ENCODE measurements at regions not wholly inside any gene's neighbourhood (a gene's known extent, or its start where the extent isn't known, plus 50 kb on each side); places are given as distances from the start of the nearest gene placed in this dataset.

DNA sequence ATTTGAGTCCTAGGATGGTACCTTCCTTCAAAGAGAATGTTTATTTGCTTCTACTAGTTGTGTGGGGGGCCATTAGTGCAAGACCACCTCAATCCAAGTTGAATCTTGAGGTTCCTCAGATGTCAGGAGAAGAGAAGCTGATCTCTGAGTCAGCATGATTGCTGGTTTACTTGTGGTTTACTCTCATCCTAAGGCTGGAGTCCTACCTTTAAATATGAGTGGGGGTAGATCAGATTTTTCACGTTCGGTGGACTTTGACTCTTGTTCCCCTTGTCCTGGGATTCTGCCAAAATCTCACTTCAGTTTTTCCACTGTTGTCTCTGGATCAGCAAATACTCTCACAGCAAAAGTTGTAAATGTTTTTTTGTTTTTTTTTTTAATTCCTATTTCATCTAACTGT is 84.6 kb upstream of the F13A1 start:
- Histone ChIP-seq H3K27me3 (ENCODE audit: control insufficient read depth in 2 of 2, insufficient read depth in 2 of 2, low read length in 2 of 2) (no peaks in the 10 kb centered on the region), H3K4me2 (ENCODE audit: insufficient read depth, low read length) (no peak overlapping the region), H3K9ac (replicated peaks; ENCODE audit: extremely low read depth, insufficient read depth, low read length) (no peak overlapping the region), H3K27ac (ENCODE audit: insufficient read depth, low read depth, low read length) (no peak overlapping the region), H3K36me3 (ENCODE audit: control insufficient read depth in 2 of 2, extremely low read depth in 1 of 2, insufficient read depth in 2 of 2, low read length in 2 of 2) (no peaks in the 10 kb centered on the region), H3K9me3 (replicated peaks; ENCODE audit: control insufficient read depth, insufficient read depth, low read length) (peaks cover 4% of the 10 kb centered on the region), H2AFZ (ENCODE audit: low read depth, low read length) (no peak overlapping the region), H3K9me1 (replicated peaks; ENCODE audit: control insufficient read depth, extremely low read depth, insufficient read depth, low read length) (no peaks in the 10 kb centered on the region), H3K4me1 (ENCODE audit: control insufficient read depth, extremely low read depth, insufficient read depth, low read length) (no peaks in the 10 kb centered on the region), H3K4me3 (replicated peaks in 1 of 3; ENCODE audit: insufficient read depth in 1 of 3, low read depth in 1 of 3, low read length in 3 of 3) (no peak overlapping the region), H3K79me2 (ENCODE audit: control insufficient read depth, insufficient read depth, low read length) (no peaks in the 10 kb centered on the region), H4K20me1 (replicated peaks; ENCODE audit: control insufficient read depth, extremely low read depth, insufficient read depth, low read length) (no peaks in the 10 kb centered on the region)
- FAIRE-seq (no peak), DNase-seq (ENCODE audit: low read depth, low spot score) (no peak)
- ChIA-PET POLR2A (no interaction called here), CTCF (no interaction called here)
- no peak for TF ChIP-seq MYC (IDR thresholded peaks at IDR 0.05; ENCODE audit: low read depth, low read length)
- TF ChIP-seq, protein P1, sequence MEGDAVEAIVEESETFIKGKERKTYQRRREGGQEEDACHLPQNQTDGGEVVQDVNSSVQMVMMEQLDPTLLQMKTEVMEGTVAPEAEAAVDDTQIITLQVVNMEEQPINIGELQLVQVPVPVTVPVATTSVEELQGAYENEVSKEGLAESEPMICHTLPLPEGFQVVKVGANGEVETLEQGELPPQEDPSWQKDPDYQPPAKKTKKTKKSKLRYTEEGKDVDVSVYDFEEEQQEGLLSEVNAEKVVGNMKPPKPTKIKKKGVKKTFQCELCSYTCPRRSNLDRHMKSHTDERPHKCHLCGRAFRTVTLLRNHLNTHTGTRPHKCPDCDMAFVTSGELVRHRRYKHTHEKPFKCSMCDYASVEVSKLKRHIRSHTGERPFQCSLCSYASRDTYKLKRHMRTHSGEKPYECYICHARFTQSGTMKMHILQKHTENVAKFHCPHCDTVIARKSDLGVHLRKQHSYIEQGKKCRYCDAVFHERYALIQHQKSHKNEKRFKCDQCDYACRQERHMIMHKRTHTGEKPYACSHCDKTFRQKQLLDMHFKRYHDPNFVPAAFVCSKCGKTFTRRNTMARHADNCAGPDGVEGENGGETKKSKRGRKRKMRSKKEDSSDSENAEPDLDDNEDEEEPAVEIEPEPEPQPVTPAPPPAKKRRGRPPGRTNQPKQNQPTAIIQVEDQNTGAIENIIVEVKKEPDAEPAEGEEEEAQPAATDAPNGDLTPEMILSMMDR (IDR thresholded peaks at IDR 0.05; ENCODE audit: extremely low read depth in 1 of 2, insufficient read depth in 1 of 2, low read depth in 1 of 2, low read length in 2 of 2), result no peak
- no peak for TF ChIP-seq FOS (IDR thresholded peaks at IDR 0.05; ENCODE audit: borderline replicate concordance, insufficient read depth, low read length)
- TF ChIP-seq EZH2 (IDR thresholded peaks at IDR 0.05; ENCODE audit: borderline replicate concordance, low read depth, low read length, severe bottlenecking), result no peak
- TF ChIP-seq POLR2AphosphoS5 (IDR thresholded peaks at IDR 0.05; ENCODE audit: insufficient read depth, low read depth, low read length), result no peak
- no TSS peak for BruUV-seq (replicated peaks)
- intact Hi-C loops (cut with micrococcal nuclease), result no loop called here
- dilution Hi-C loops (cut with MboI; ENCODE audit: extremely low pct_ligation_motif_present, low sequenced_read_pairs), result no loop called here

GRCh38 chr6:6405997-6406714 is 85.7 kb upstream of the F13A1 start:
- dilution Hi-C loops (cut with MboI; ENCODE audit: extremely low pct_ligation_motif_present, low sequenced_read_pairs), result no loop called here
- DNase-seq (ENCODE audit: low read depth, low spot score) (no peak), FAIRE-seq (no peak)
- no peak for TF ChIP-seq JUN (IDR thresholded peaks at IDR 0.05; ENCODE audit: borderline replicate concordance, insufficient read depth, insufficient read length, low read depth)
- TF ChIP-seq POLR2AphosphoS5 (IDR thresholded peaks at IDR 0.05; ENCODE audit: insufficient read depth, low read depth, low read length), result no peak
- no peak for TF ChIP-seq MYC (IDR thresholded peaks at IDR 0.05; ENCODE audit: low read depth, low read length)
- TF ChIP-seq EZH2 (IDR thresholded peaks at IDR 0.05; ENCODE audit: borderline replicate concordance, low read depth, low read length, severe bottlenecking), result no peak
- TF ChIP-seq, protein P1 (IDR thresholded peaks at IDR 0.05; ENCODE audit: extremely low read depth in 1 of 2, insufficient read depth in 1 of 2, low read depth in 1 of 2, low read length in 2 of 2), result no peak
- TF ChIP-seq, protein P2, sequence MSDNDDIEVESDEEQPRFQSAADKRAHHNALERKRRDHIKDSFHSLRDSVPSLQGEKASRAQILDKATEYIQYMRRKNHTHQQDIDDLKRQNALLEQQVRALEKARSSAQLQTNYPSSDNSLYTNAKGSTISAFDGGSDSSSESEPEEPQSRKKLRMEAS (IDR thresholded peaks at IDR 0.05; ENCODE audit: insufficient read depth, insufficient read length), result no peak
- no peak for TF ChIP-seq POLR2A (IDR thresholded peaks at IDR 0.05; ENCODE audit: low read depth, low read length)
- TF ChIP-seq FOS (IDR thresholded peaks at IDR 0.05; ENCODE audit: borderline replicate concordance, insufficient read depth, low read length), result no peak
- no peak for TF ChIP-seq GATA2 (IDR thresholded peaks at IDR 0.05; ENCODE audit: insufficient read depth, insufficient read length, low read depth, low read length)
- Histone ChIP-seq H3K36me3 (ENCODE audit: control insufficient read depth in 2 of 2, extremely low read depth in 1 of 2, insufficient read depth in 2 of 2, low read length in 2 of 2) (no peaks in the 10 kb centered on the region), H3K27ac (ENCODE audit: insufficient read depth, low read depth, low read length) (no peak overlapping the region), H3K4me1 (ENCODE audit: control insufficient read depth, extremely low read depth, insufficient read depth, low read length) (no peaks in the 10 kb centered on the region), H3K4me3 (replicated peaks in 1 of 3; ENCODE audit: insufficient read depth in 1 of 3, low read depth in 1 of 3, low read length in 3 of 3) (no peak overlapping the region), H3K9me1 (replicated peaks; ENCODE audit: control insufficient read depth, extremely low read depth, insufficient read depth, low read length) (no peaks in the 10 kb centered on the region), H3K79me2 (ENCODE audit: control insufficient read depth, insufficient read depth, low read length) (no peaks in the 10 kb centered on the region), H3K4me2 (ENCODE audit: insufficient read depth, low read length) (no peak overlapping the region), H3K9ac (replicated peaks; ENCODE audit: extremely low read depth, insufficient read depth, low read length) (no peak overlapping the region), H4K20me1 (replicated peaks; ENCODE audit: control insufficient read depth, extremely low read depth, insufficient read depth, low read length) (no peaks in the 10 kb centered on the region), H2AFZ (ENCODE audit: low read depth, low read length) (no peak overlapping the region), H3K27me3 (ENCODE audit: control insufficient read depth in 2 of 2, insufficient read depth in 2 of 2, low read length in 2 of 2) (no peaks in the 10 kb centered on the region), H3K9me3 (replicated peaks; ENCODE audit: control insufficient read depth, insufficient read depth, low read length) (peaks cover 4% of the 10 kb centered on the region)
- intact Hi-C loops (cut with micrococcal nuclease), result no loop called here
- BruUV-seq (replicated peaks), result no TSS peak
- ChIA-PET CTCF (no interaction called here), POLR2A (no interaction called here)

All from endothelial cell of umbilical vein (primary cell).